H1 (cell line): ENCODE measurements at regions not wholly inside any gene's neighbourhood (a gene's known extent, or its start where the extent isn't known, plus 50 kb on each side); places are given as distances from the start of the nearest gene placed in this dataset.

Source experiments
- CEBPB ChIP-seq: IDR thresholded peaks from 2 replicates; pipeline ENCODE4 v1.6.1; 2012; ENCODE audit warnings: low read depth, low read length
- CTCF ChIP-seq, 3 experiments: IDR thresholded peaks; 1 replicate in 2 of 3; 2 replicates in 1 of 3; pipeline versions ENCODE4 v1.5.1 to v1.6.1; 2011; ENCODE audit warnings: low read length in 3 of 3, mild to moderate bottlenecking in 3 of 3, inconsistent platforms in 2 of 3, low read depth in 1 of 3, moderate library complexity in 1 of 3; ENCODE audit not compliant: insufficient read depth in 1 of 3; ENCODE audit errors: control extremely low read depth in 1 of 3
- EZH2 ChIP-seq: fragments of 200-600 bp; sonication (generic); IDR thresholded peaks from 2 replicates; pipeline ENCODE4 v1.7.1; 2012; ENCODE audit warnings: low read depth, mild to moderate bottlenecking, moderate library complexity, low read length, inconsistent platforms; ENCODE audit not compliant: severe bottlenecking

GRCh38 chr1:164369698-164370365 is 189.2 kb upstream of the PBX1 start:
- TF ChIP-seq CEBPB (no peak), EZH2 (no peak), CTCF (IDR thresholded peaks at IDR 0.05; ENCODE audit: control extremely low read depth in 1 of 3, insufficient read depth in 1 of 3, low read depth in 1 of 3, low read length in 3 of 3) (no peak)
